H1 (cell line): ENCODE measurements at regions not wholly inside any gene's neighbourhood (a gene's known extent, or its start where the extent isn't known, plus 50 kb on each side); places are given as distances from the start of the nearest gene placed in this dataset.

Experiments
- CTCF ChIA-PET: fragments of 300-600 bp; sonication (Branson Sonifier 250); formaldehyde crosslinking; loops from one replicate; lab custom pipeline; 2021; ENCODE audit not compliant: partially characterized antibody; lab: Charles Lee
- POLR2A ChIA-PET: fragments of 300-600 bp; sonication (Branson Sonifier 250); formaldehyde crosslinking; loops from one replicate; lab custom pipeline; 2021; ENCODE audit warnings: inconsistent platforms; ENCODE audit not compliant: partially characterized antibody; lab: Charles Lee
- DNase-seq, 2 experiments: peaks; one replicate each; pipeline versions ENCODE4 v3.0.0 to v3.0.0-alpha.2; 2010 to 2022; ENCODE audit warnings: low spot score in 2 of 2, low read depth in 1 of 2, mixed read lengths in 1 of 2
- FAIRE-seq: peaks from 2 replicates; lab custom pipeline; 2011; peaks lifted over from hg19 to GRCh38; lab: Jason Lieb, UNC
- H2AFZ ChIP-seq: 2 replicates; pipeline ENCODE4 v1.8.1; 2012; ENCODE audit warnings: low read length, inconsistent platforms
- H2AK5ac ChIP-seq: 2 replicates; pipeline ENCODE4 v1.6.1; 2013; ENCODE audit warnings: low read depth, low read length
- H2BK120ac ChIP-seq: replicated peaks from 2 replicates; pipeline ENCODE3; 2013; ENCODE audit warnings: low read depth, low read length, inconsistent platforms
- H2BK12ac ChIP-seq: 2 replicates; pipeline ENCODE4 v1.6.1; 2013; ENCODE audit warnings: low read depth, low read length
- H2BK15ac ChIP-seq: 2 replicates; pipeline ENCODE4 v1.6.1; 2013; ENCODE audit warnings: low read length
- H2BK20ac ChIP-seq: 2 replicates; pipeline ENCODE4 v1.6.1; 2013; ENCODE audit warnings: low read length
- H2BK5ac ChIP-seq: 2 replicates; pipeline ENCODE4 v1.6.1; 2013; ENCODE audit warnings: low read depth, low read length
- H3K14ac ChIP-seq: 2 replicates; pipeline ENCODE4 v1.6.1; 2013; ENCODE audit warnings: inconsistent platforms; ENCODE audit not compliant: insufficient read length
- H3K18ac ChIP-seq: 2 replicates; pipeline ENCODE4 v1.6.1; 2013; ENCODE audit warnings: low read length; ENCODE audit errors: extremely low read depth
- H3K23ac ChIP-seq: 2 replicates; pipeline ENCODE4 v1.6.1; 2013; ENCODE audit warnings: inconsistent platforms; ENCODE audit not compliant: insufficient read length
- H3K23me2 ChIP-seq: 2 replicates; pipeline ENCODE4 v1.6.1; 2013; ENCODE audit warnings: low read depth, low read length
- H3K27ac ChIP-seq: 2 replicates; pipeline ENCODE4 v1.6.1; 2011; ENCODE audit warnings: low read depth, low read length, inconsistent platforms
- H3K27me3 ChIP-seq, 4 experiments: replicated peaks in 1 of 4; 1 replicate in 1 of 4; 2 replicates in 3 of 4; pipeline versions ENCODE4 v1.6.1 to v1.8.1; 2011 to 2013; ENCODE audit warnings: low read length in 3 of 4, mild to moderate bottlenecking in 3 of 4, inconsistent platforms in 2 of 4, mixed read lengths in 2 of 4, moderate library complexity in 1 of 4; ENCODE audit not compliant: control insufficient read depth in 3 of 4, insufficient read depth in 3 of 4; ENCODE audit errors: extremely low read depth in 1 of 4
- H3K36me3 ChIP-seq, 4 experiments: 2 replicates each; pipeline versions ENCODE4 v1.6.1 to v1.8.1; 2011 to 2013; ENCODE audit warnings: mild to moderate bottlenecking in 4 of 4, low read length in 3 of 4, moderate library complexity in 2 of 4, control low read depth in 1 of 4, inconsistent platforms in 1 of 4; ENCODE audit not compliant: insufficient read depth in 4 of 4, control insufficient read depth in 2 of 4
- H3K4ac ChIP-seq: replicated peaks from 2 replicates; pipeline ENCODE3; 2013; ENCODE audit warnings: low read length, low read depth, mixed read lengths, inconsistent platforms; ENCODE audit not compliant: insufficient read length
- H3K4me1 ChIP-seq, 4 experiments: replicated peaks in 1 of 4; 1 replicate in 1 of 4; 2 replicates in 3 of 4; pipeline versions ENCODE4 v1.6.1 to v1.8.1; 2011 to 2013; ENCODE audit warnings: low read length in 3 of 4, inconsistent platforms in 2 of 4, mixed read lengths in 1 of 4; ENCODE audit not compliant: insufficient read depth in 4 of 4, control insufficient read depth in 3 of 4
- H3K4me2 ChIP-seq, 2 experiments: 2 replicates each; pipeline versions ENCODE4 v1.6.1 to v1.8.1; 2011 to 2013; ENCODE audit warnings: low read depth in 2 of 2, low read length in 2 of 2, control low read depth in 1 of 2, inconsistent platforms in 1 of 2, mild to moderate bottlenecking in 1 of 2; ENCODE audit not compliant: insufficient read depth in 1 of 2
- H3K4me3 ChIP-seq, 4 experiments: fragments of 200-600, 300-600 bp in 1 of 4; sonication (generic), shearing (Covaris generic), sonication (Bioruptor Twin) in 1 of 4; 2 replicates each; pipeline versions ENCODE4 v1.5.1 to v1.8.1; 2011 to 2016; ENCODE audit warnings: low read length in 4 of 4, low read depth in 3 of 4, control low read depth in 2 of 4, inconsistent platforms in 2 of 4, mild to moderate bottlenecking in 2 of 4, mixed read lengths in 1 of 4, moderate library complexity in 1 of 4; ENCODE audit not compliant: insufficient read depth in 2 of 4; ENCODE audit errors: extremely low read depth in 1 of 4
- H3K56ac ChIP-seq: replicated peaks from 2 replicates; pipeline ENCODE3; 2013; ENCODE audit warnings: low read depth, mild to moderate bottlenecking, mixed read lengths, low read length, inconsistent platforms; ENCODE audit not compliant: insufficient read length
- H3K79me1 ChIP-seq: 2 replicates; pipeline ENCODE4 v1.6.1; 2013; ENCODE audit warnings: low read depth, low read length, control low read depth
- H3K79me2 ChIP-seq, 2 experiments: 2 replicates each; pipeline versions ENCODE4 v1.6.1 to v1.8.1; 2012 to 2013; ENCODE audit warnings: low read length in 2 of 2, mild to moderate bottlenecking in 2 of 2, inconsistent platforms in 1 of 2; ENCODE audit not compliant: insufficient read depth in 2 of 2, control insufficient read depth in 1 of 2
- H3K9ac ChIP-seq, 4 experiments: replicated peaks in 1 of 4; 1 replicate in 1 of 4; 2 replicates in 3 of 4; pipeline versions ENCODE4 v1.6.1 to v1.8.1; 2011 to 2013; ENCODE audit warnings: low read depth in 3 of 4, low read length in 3 of 4, control low read depth in 2 of 4, mild to moderate bottlenecking in 2 of 4, moderate library complexity in 2 of 4, inconsistent platforms in 1 of 4; ENCODE audit errors: extremely low read depth in 1 of 4
- H3K9me3 ChIP-seq, 2 experiments: 2 replicates each; pipeline versions ENCODE4 v1.6.1 to v1.8.1; 2012 to 2013; ENCODE audit warnings: mild to moderate bottlenecking in 2 of 2, moderate library complexity in 2 of 2, control low read depth in 1 of 2, inconsistent platforms in 1 of 2, low read depth in 1 of 2, low read length in 1 of 2, mixed read lengths in 1 of 2; ENCODE audit not compliant: insufficient read depth in 2 of 2
- H4K20me1 ChIP-seq, 2 experiments: replicated peaks in 1 of 2; 2 replicates each; pipeline versions ENCODE3 to v1.8.1; 2011 to 2013; ENCODE audit warnings: inconsistent platforms in 2 of 2, low read length in 2 of 2, mild to moderate bottlenecking in 1 of 2; ENCODE audit not compliant: insufficient read depth in 2 of 2, control insufficient read depth in 1 of 2
- H4K5ac ChIP-seq: 2 replicates; pipeline ENCODE4 v1.6.1; 2013; ENCODE audit warnings: low read length, low read depth, mixed read lengths, inconsistent platforms; ENCODE audit not compliant: insufficient read length
- H4K8ac ChIP-seq: 2 replicates; pipeline ENCODE4 v1.8.0; 2013; ENCODE audit warnings: mild to moderate bottlenecking, moderate library complexity, low read length, inconsistent platforms; ENCODE audit not compliant: insufficient read depth; ENCODE audit errors: extremely low read depth
- H4K91ac ChIP-seq: replicated peaks from 2 replicates; pipeline ENCODE3; 2013; ENCODE audit warnings: low read length, mixed read lengths, inconsistent platforms; ENCODE audit not compliant: insufficient read length
- ASH2L ChIP-seq: fragments of 200-600, 300-600 bp; sonication (generic); IDR thresholded peaks from one replicate; pipeline ENCODE4 v1.7.1; 2017; ENCODE audit warnings: low read length
- CBX8 ChIP-seq: fragments of 300-800, 300-1000 bp; sonication (generic); IDR thresholded peaks from 2 replicates; pipeline ENCODE4 v1.7.1; 2016; ENCODE audit warnings: low read depth, low read length, borderline replicate concordance
- CHD1 ChIP-seq: IDR thresholded peaks from 2 replicates; pipeline ENCODE4 v1.6.1; 2012; ENCODE audit warnings: low read depth, low read length, improper control_type of control experiment
- JUND ChIP-seq: IDR thresholded peaks from 2 replicates; pipeline ENCODE4 v1.6.1; 2011; ENCODE audit warnings: mild to moderate bottlenecking, improper control_type of control experiment, low read length
- RNF2 ChIP-seq: fragments of 200-900, 300-1000 bp; sonication (generic); IDR thresholded peaks from 2 replicates; pipeline ENCODE4 v1.7.1; 2016; ENCODE audit warnings: borderline replicate concordance, low read depth, mild to moderate bottlenecking, antibody characterized with exemption, low read length; ENCODE audit not compliant: poor library complexity, severe bottlenecking; ENCODE audit errors: missing control alignments
- WGBS, 2 experiments: shearing (Covaris generic) in 1 of 2; methylation state at CpG; one replicate each; pipeline versions ENCODE4 v1.1.6 to v1.1.7; 2013 to 2015; ENCODE audit warnings: low lambda C conversion rate in 2 of 2, mixed read lengths in 2 of 2, inconsistent platforms in 1 of 2, low coverage in 1 of 2, missing lambda C conversion rate in 1 of 2; ENCODE audit not compliant: insufficient replicate concordance in 2 of 2, insufficient coverage in 1 of 2, insufficient read length in 1 of 2; ENCODE audit errors: extremely low coverage in 1 of 2, missing lambda C conversion rate in 1 of 2; 5-methylcytosine and 5-hydroxymethylcytosine counted together

- Histone ChIP-seq H4K91ac (no peak overlapping the region), H3K4ac (no peak overlapping the region), H3K4me3 (no peak overlapping the region), H3K9me3 (no peaks in the 10 kb centered on the region), H2BK5ac (no peak overlapping the region), H4K5ac (no peak overlapping the region), H3K36me3 (no peaks in the 10 kb centered on the region), H3K4me2 (no peak overlapping the region), H3K27me3 (no peaks in the 10 kb centered on the region), H2AK5ac (no peak overlapping the region), H2BK12ac (no peak overlapping the region), H2AFZ (no peak overlapping the region), H2BK120ac (no peak overlapping the region), H3K56ac (no peak overlapping the region), H3K9ac (no peak overlapping the region), H3K18ac (no peak overlapping the region), H3K14ac (no peak overlapping the region), H4K8ac (no peak overlapping the region), H3K79me1 (no peaks in the 10 kb centered on the region), H3K27ac (no peak overlapping the region), H2BK15ac (no peak overlapping the region), H3K23ac (no peak overlapping the region), H2BK20ac (no peak overlapping the region), H4K20me1 (no peaks in the 10 kb centered on the region), H3K4me1 (peaks cover 0 to 3% (median 2%) of the 10 kb centered on the region in 4 experiments; a peak in 2 of 7 replicates), H3K79me2 (no peaks in the 10 kb centered on the region), H3K23me2 (no peaks in the 10 kb centered on the region)
- TF ChIP-seq ASH2L: no peak
- no peak for TF ChIP-seq RNF2
- no peak for TF ChIP-seq CBX8
- TF ChIP-seq CHD1: no peak
- TF ChIP-seq JUND: no peak
- WGBS, 2 experiments: 91% methylated on average over 2 of the region's 2 CpGs; no CpG with 5 or more reads in 1 of the 2 experiments
- no peak for DNase-seq
- ChIA-PET POLR2A (no interaction called here), CTCF (no interaction called here)
- FAIRE-seq: no peak
Measured at GRCh38 chr2:67289271-67289670, 107.9 kb upstream of the ETAA1 start.
